ENCODE measurements at regions not wholly inside any gene's neighbourhood (a gene's known extent, or its start where the extent isn't known, plus 50 kb on each side); places are given as distances from the start of the nearest gene placed in this dataset.

- Histone ChIP-seq H3K4me1 (peaks cover 0 to 14% (median 0%) of the 10 kb centered on the region in 12 donors), H3K36me3 (no peaks in the 10 kb centered on the region), H3K27ac (no peak overlapping the region), H3K4me3 (no peak overlapping the region), H3K27me3 (peaks cover 0 to 14% (median 3%) of the 10 kb centered on the region in 9 donors), H3K9me3 (peaks cover 0 to 9% (median 0%) of the 10 kb centered on the region in 12 donors)
- TF ChIP-seq POLR2A (IDR thresholded peaks at IDR 0.05) = no peak
- no peak for TF ChIP-seq CTCF (IDR thresholded peaks at IDR 0.05)
- intact Hi-C loops (cut with DNase I) = no loop called here
- ATAC-seq = peak; percentile 13 to 32 (median 28)
- WGBS, 4 donors = 50 to 59% (median 58%) methylated on average over 14 of the region's 14 CpGs
- DNase-seq = no peak
Observed at GRCh38 chr1:229046251-229046853, 224.6 kb upstream of the RAB4A start.

- H3K4me3 ChIP-seq = no peak overlapping the region
- WGBS, 4 donors = 87 to 92% (median 87%) methylated on average over 8 of the region's 8 CpGs
- H3K27ac ChIP-seq = no peak overlapping the region
- peaks cover 0 to 15% (median 0%) of the 10 kb centered on the region in 12 donors for H3K9me3 ChIP-seq
- ATAC-seq = no peak
- no peak for DNase-seq
- TF ChIP-seq POLR2A (IDR thresholded peaks at IDR 0.05) (no peak), CTCF (IDR thresholded peaks at IDR 0.05) (no peak)
- H3K36me3 ChIP-seq = no peaks in the 10 kb centered on the region
- intact Hi-C loops (cut with DNase I) = no loop called here
- peaks cover 0 to 13% (median 0%) of the 10 kb centered on the region in 9 donors for H3K27me3 ChIP-seq
- peaks cover 0 to 14% (median 0%) of the 10 kb centered on the region in 12 donors for H3K4me1 ChIP-seq
Observed at GRCh38 chr1:229047161-229047839, 223.6 kb upstream of the RAB4A start.

GRCh38 chr1:229047840-229048620, 222.9 kb upstream of the RAB4A start:
- H3K36me3 ChIP-seq = no peaks in the 10 kb centered on the region
- ATAC-seq (no peak), DNase-seq (no peak)
- peaks cover 0 to 15% (median 0%) of the 10 kb centered on the region in 12 donors for H3K9me3 ChIP-seq
- peaks cover 0 to 9% (median 0%) of the 10 kb centered on the region in 12 donors for H3K4me1 ChIP-seq
- no peak overlapping the region for H3K27ac ChIP-seq
- intact Hi-C loops (cut with DNase I) = no loop called here
- no peak for TF ChIP-seq CTCF (IDR thresholded peaks at IDR 0.05)
- TF ChIP-seq POLR2A (IDR thresholded peaks at IDR 0.05) = no peak
- H3K27me3 ChIP-seq = peaks cover 0 to 13% (median 0%) of the 10 kb centered on the region in 9 donors
- WGBS, 4 donors = 71 to 74% (median 72%) methylated on average over 11 of the region's 11 CpGs
- H3K4me3 ChIP-seq = no peak overlapping the region

GRCh38 chr1:229048896-229049295, 222.0 kb upstream of the RAB4A start:
- Histone ChIP-seq H3K4me3 (no peak overlapping the region), H3K36me3 (no peaks in the 10 kb centered on the region), H3K4me1 (peaks cover 0 to under 1% (median 0%) of the 10 kb centered on the region in 12 donors), H3K27me3 (peaks cover 0 to 13% (median 0%) of the 10 kb centered on the region in 9 donors), H3K9me3 (peaks cover 0 to 15% (median 0%) of the 10 kb centered on the region in 12 donors), H3K27ac (no peak overlapping the region)
- DNase-seq (no peak), ATAC-seq (no peak)
- no peak for TF ChIP-seq CTCF (IDR thresholded peaks at IDR 0.05)
- TF ChIP-seq POLR2A (IDR thresholded peaks at IDR 0.05) = no peak
- 90 to 95% (median 93%) methylated on average over 4 of the region's 4 CpGs for whole genome bisulfite sequencing, 4 donors
- intact Hi-C loops (cut with DNase I) = no loop called here
